GM12892 (cell line): ENCODE measurements at regions not wholly inside any gene's neighbourhood (a gene's known extent, or its start where the extent isn't known, plus 50 kb on each side); places are given as distances from the start of the nearest gene placed in this dataset.

Source experiments
- POLR2A ChIP-seq: IDR thresholded peaks from 2 replicates; pipeline ENCODE4 v1.6.1; 2011; ENCODE audit warnings: low read depth, low read length, control low read depth
- POLR2AphosphoS5 ChIP-seq: IDR thresholded peaks from 2 replicates; pipeline ENCODE4 v1.6.1; 2011; ENCODE audit warnings: low read depth, low read length, control low read depth
- TAF1 ChIP-seq: IDR thresholded peaks from 2 replicates; pipeline ENCODE4 v1.6.1; 2011; ENCODE audit warnings: low read depth, mild to moderate bottlenecking, control low read depth, low read length, borderline replicate concordance

DNA sequence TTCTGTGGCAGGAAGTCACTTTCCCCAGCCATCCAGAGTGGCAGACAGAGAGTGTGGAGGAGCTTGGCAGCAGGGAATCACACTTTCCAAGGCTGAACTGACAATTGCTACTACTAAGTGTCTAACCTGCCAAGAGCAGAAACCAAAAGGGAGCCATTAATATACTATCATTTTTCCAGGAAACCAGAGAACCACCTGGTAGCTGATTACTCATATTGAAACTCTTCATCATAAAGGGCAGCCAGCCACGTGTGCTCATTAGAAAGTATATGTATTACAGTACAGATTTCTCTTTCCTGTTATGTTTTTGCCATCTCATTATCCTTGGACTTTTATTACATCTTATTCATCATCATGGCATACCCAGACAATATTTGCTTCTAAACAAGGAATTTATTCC is 374.9 kb downstream of the GXYLT1 start:
- no peak for TF ChIP-seq POLR2A
- TF ChIP-seq POLR2AphosphoS5, result no peak
- no peak for TF ChIP-seq TAF1
